GM12864 (cell line): ENCODE measurements at regions not wholly inside any gene's neighbourhood (a gene's known extent, or its start where the extent isn't known, plus 50 kb on each side); places are given as distances from the start of the nearest gene placed in this dataset.

Experiments
- DNase-seq: peaks from one replicate; pipeline ENCODE4 v3.0.0-alpha.2; 2011; ENCODE audit warnings: low read depth
- H3K4me3 ChIP-seq: 2 replicates; pipeline ENCODE4 v1.5.1; 2011; ENCODE audit warnings: mild to moderate bottlenecking, low read depth, low read length, control low read depth
- TF ChIP-seq, protein P1 (sequence below): IDR thresholded peaks from 2 replicates; pipeline ENCODE4 v1.5.1; 2011; ENCODE audit warnings: low read depth, mild to moderate bottlenecking, moderate library complexity, low read length, control low read depth, inconsistent platforms; ENCODE audit errors: missing control alignments

- TF ChIP-seq, protein P1, sequence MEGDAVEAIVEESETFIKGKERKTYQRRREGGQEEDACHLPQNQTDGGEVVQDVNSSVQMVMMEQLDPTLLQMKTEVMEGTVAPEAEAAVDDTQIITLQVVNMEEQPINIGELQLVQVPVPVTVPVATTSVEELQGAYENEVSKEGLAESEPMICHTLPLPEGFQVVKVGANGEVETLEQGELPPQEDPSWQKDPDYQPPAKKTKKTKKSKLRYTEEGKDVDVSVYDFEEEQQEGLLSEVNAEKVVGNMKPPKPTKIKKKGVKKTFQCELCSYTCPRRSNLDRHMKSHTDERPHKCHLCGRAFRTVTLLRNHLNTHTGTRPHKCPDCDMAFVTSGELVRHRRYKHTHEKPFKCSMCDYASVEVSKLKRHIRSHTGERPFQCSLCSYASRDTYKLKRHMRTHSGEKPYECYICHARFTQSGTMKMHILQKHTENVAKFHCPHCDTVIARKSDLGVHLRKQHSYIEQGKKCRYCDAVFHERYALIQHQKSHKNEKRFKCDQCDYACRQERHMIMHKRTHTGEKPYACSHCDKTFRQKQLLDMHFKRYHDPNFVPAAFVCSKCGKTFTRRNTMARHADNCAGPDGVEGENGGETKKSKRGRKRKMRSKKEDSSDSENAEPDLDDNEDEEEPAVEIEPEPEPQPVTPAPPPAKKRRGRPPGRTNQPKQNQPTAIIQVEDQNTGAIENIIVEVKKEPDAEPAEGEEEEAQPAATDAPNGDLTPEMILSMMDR = no peak
- H3K4me3 ChIP-seq = no peak overlapping the region
- no peak for DNase-seq
These were observed 1138.0 kb upstream of the FAM98A start for GRCh38 chr2:34737146-34737545.

GRCh38 chr2:34736482-34736881 lies 1137.4 kb upstream of the FAM98A start:
- TF ChIP-seq, protein P1 = no peak
- DNase-seq = no peak

GRCh38 chr2:34734662-34735061 lies 1135.6 kb upstream of the FAM98A start:
- TF ChIP-seq, protein P1 = no peak
- DNase-seq = no peak
- H3K4me3 ChIP-seq = no peak overlapping the region

More at GRCh38 chr2:34736482-34736881, 1137.4 kb upstream of the FAM98A start:
- H3K4me3 ChIP-seq = no peak overlapping the region

DNA sequence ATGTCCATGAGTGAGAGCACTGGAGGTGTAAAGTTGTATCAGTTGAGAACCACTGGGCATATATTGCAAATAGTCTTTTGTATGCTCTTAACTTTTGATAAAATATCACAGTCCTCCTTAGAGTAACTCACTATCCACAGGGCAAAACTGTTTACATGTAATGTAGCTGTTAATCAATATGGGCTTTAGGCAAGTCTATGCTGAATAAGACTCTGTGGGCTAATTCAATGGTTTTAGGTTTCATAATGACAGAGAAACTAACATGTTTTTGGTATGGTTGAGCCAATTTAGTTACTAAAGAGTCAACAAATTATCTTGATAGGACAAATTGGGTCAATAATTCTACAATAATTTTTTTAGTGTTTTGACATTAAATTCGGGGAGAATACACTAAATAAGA lies 1134.9 kb upstream of the FAM98A start:
- DNase-seq = no peak
- TF ChIP-seq, protein P1 = no peak
- no peak overlapping the region for H3K4me3 ChIP-seq

DNA sequence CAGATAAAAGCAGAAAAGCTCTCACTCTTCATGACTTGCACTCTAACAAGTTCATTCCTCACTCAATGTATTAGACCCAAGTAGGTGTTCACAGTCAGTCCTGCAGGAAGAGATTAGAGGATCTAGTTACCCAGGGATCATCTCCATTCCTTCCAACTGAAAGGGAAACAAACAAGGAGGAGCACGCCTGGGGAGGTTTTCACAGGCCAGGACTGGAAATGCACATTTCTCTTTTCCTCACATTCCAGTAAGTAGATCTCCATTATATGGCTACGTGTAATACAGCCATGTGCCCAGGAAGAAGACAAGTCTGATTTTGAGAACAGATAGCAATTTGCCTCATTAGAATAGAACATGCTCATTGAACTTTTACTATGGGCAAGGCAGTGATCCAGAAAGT lies 1132.2 kb upstream of the FAM98A start:
- no peak for DNase-seq
- H3K4me3 ChIP-seq = no peak overlapping the region
- TF ChIP-seq, protein P1 = no peak

DNA sequence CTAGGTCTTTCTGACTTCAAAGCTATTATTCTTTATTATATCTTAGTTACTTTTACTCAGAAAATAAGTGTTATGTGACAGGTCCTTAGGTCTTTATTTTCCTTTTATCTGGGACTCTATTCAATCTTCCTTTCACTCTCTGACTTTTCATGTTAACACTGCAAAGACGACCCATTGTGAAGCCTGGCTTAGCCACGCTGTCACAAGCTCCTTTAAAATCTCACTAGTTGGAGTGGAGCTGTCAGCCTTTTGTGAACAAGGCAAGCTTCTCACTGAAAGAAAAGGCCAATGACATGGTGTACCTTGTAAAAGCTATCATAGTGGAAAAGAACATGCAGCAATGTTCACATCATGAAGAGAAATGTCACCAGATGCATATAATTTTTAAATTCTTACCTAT lies 1130.7 kb upstream of the FAM98A start:
- TF ChIP-seq, protein P1 = no peak
- H3K4me3 ChIP-seq = no peak overlapping the region
- no peak for DNase-seq

DNA sequence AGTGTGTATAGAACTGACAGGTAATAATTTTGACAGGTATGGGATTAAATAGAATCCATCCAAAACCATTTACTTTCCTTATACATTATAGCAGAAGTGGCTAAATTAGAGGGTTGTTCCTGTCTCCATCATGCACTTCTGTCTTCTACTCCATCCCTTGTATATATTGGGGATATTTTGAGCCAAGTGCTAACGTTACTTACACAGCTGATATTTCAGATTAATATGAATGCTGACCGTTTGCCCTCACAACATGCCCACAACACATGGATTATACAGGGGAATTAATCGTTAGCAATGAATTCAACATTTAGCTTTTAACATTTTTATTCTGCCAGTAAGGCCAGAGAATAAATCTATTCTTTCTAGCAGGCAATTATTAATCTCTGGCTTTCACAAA lies 1125.0 kb upstream of the FAM98A start:
- TF ChIP-seq, protein P1 = no peak
- DNase-seq = no peak
- no peak overlapping the region for H3K4me3 ChIP-seq
